Epithelial cell of proximal tubule (primary cell): ENCODE measurements at regions not wholly inside any gene's neighbourhood (a gene's known extent, or its start where the extent isn't known, plus 50 kb on each side); places are given as distances from the start of the nearest gene placed in this dataset.
A peak's percentile ranks its signal among the peaks of the same experiment; 100 is the strongest.

Experiments
- DNase-seq: peaks from one replicate; pipeline ENCODE4 v3.0.0-alpha.2; 2011; ENCODE audit warnings: low read depth
- H3K4me3 ChIP-seq: 2 replicates; pipeline ENCODE4 v1.5.1; 2011; ENCODE audit warnings: low read depth, mild to moderate bottlenecking, low read length
- CTCF ChIP-seq: conservative IDR thresholded peaks from 2 replicates; pipeline ENCODE4 v1.5.1; 2012; ENCODE audit warnings: low read depth, mild to moderate bottlenecking, low read length

- no peak overlapping the region for H3K4me3 ChIP-seq
- DNase-seq, result peak; percentile 69
- TF ChIP-seq CTCF, result no peak
Measured at GRCh38 chr10:124298891-124299290, 119.8 kb downstream of the OAT start.

GRCh38 chr10:124296813-124297788 is 121.6 kb downstream of the OAT start:
- H3K4me3 ChIP-seq, result no peak overlapping the region
- no peak for TF ChIP-seq CTCF
- DNase-seq, result no peak

- DNase-seq, result no peak
- no peak overlapping the region for H3K4me3 ChIP-seq
- peak; percentile 10 for TF ChIP-seq CTCF
Measured at GRCh38 chr10:124296121-124296812, 122.5 kb downstream of the OAT start.

GRCh38 chr10:124294811-124295770 is 123.6 kb downstream of the OAT start:
- no peak for TF ChIP-seq CTCF
- no peak overlapping the region for H3K4me3 ChIP-seq
- no peak for DNase-seq

GRCh38 chr10:124293616-124294449 is 124.9 kb downstream of the OAT start:
- no peak for TF ChIP-seq CTCF
- H3K4me3 ChIP-seq, result no peak overlapping the region
- DNase-seq, result no peak
